SK-N-SH treated with all-trans-retinoic acid at 6 μM for 48 hours (cell line): ENCODE measurements at regions not wholly inside any gene's neighbourhood (a gene's known extent, or its start where the extent isn't known, plus 50 kb on each side); places are given as distances from the start of the nearest gene placed in this dataset.

Experiments used
- ARNTL ChIP-seq: fragments of 450-650 bp; formaldehyde crosslinking; IDR thresholded peaks from 2 replicates; pipeline ENCODE4 v1.5.0; 2020; ENCODE audit warnings: low read depth, mild to moderate bottlenecking, moderate library complexity, borderline replicate concordance
- BACH2 ChIP-seq: fragments of 250-450 bp; sonication (Bioruptor Pico); IDR thresholded peaks from 2 replicates; pipeline ENCODE4 v1.9.0; 2021; ENCODE audit warnings: mild to moderate bottlenecking, borderline replicate concordance
- CSDC2 ChIP-seq: fragments of 250-450 bp; sonication (Bioruptor Pico); IDR thresholded peaks from 2 replicates; pipeline ENCODE4 v1.5.0; 2020; ENCODE audit warnings: mild to moderate bottlenecking, moderate library complexity
- PPARA ChIP-seq: fragments of 250-450 bp; sonication (Bioruptor Pico); IDR thresholded peaks from 2 replicates; pipeline ENCODE4 v1.5.0; 2020; ENCODE audit warnings: mild to moderate bottlenecking, borderline replicate concordance
- SNAI2 ChIP-seq: fragments of 250-450 bp; sonication (Bioruptor Pico); IDR thresholded peaks from 2 replicates; pipeline ENCODE4 v1.5.0; 2020; ENCODE audit warnings: mild to moderate bottlenecking, moderate library complexity
- ZFP3 ChIP-seq: fragments of 250-450 bp; sonication (Bioruptor Pico); IDR thresholded peaks from 2 replicates; pipeline ENCODE4 v1.5.0; 2020; ENCODE audit warnings: mild to moderate bottlenecking, moderate library complexity
- ZNF565 ChIP-seq: fragments of 450-650 bp; formaldehyde crosslinking; conservative IDR thresholded peaks from 2 replicates; pipeline ENCODE4 v1.5.0; 2020; ENCODE audit warnings: low read depth, mild to moderate bottlenecking, moderate library complexity
- ZNF70 ChIP-seq: fragments of 450-650 bp; formaldehyde crosslinking; IDR thresholded peaks from 2 replicates; pipeline ENCODE4 v1.5.0; 2020; ENCODE audit warnings: mild to moderate bottlenecking, moderate library complexity
- TF ChIP-seq, protein P1 (sequence below): fragments of 250-450 bp; sonication (Bioruptor Pico); IDR thresholded peaks from 2 replicates; pipeline ENCODE4 v1.5.1; 2021; ENCODE audit warnings: mild to moderate bottlenecking, moderate library complexity
- TF ChIP-seq, protein P2 (sequence below): fragments of 250-450 bp; sonication (Bioruptor Pico); IDR thresholded peaks from 2 replicates; pipeline ENCODE4 v1.8.0; 2021; ENCODE audit warnings: low read depth, mild to moderate bottlenecking, moderate library complexity, borderline replicate concordance

- TF ChIP-seq ZNF565: no peak
- TF ChIP-seq SNAI2: no peak
- TF ChIP-seq, protein P1, sequence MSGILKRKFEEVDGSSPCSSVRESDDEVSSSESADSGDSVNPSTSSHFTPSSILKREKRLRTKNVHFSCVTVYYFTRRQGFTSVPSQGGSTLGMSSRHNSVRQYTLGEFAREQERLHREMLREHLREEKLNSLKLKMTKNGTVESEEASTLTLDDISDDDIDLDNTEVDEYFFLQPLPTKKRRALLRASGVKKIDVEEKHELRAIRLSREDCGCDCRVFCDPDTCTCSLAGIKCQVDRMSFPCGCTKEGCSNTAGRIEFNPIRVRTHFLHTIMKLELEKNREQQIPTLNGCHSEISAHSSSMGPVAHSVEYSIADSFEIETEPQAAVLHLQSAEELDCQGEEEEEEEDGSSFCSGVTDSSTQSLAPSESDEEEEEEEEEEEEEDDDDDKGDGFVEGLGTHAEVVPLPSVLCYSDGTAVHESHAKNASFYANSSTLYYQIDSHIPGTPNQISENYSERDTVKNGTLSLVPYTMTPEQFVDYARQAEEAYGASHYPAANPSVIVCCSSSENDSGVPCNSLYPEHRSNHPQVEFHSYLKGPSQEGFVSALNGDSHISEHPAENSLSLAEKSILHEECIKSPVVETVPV (CRISPR knock-in tag): no peak
- TF ChIP-seq ZNF70 (CRISPR knock-in tag): no peak
- TF ChIP-seq BACH2 (CRISPR knock-in tag): no peak
- TF ChIP-seq ZFP3 (CRISPR knock-in tag): no peak
- TF ChIP-seq, protein P2, sequence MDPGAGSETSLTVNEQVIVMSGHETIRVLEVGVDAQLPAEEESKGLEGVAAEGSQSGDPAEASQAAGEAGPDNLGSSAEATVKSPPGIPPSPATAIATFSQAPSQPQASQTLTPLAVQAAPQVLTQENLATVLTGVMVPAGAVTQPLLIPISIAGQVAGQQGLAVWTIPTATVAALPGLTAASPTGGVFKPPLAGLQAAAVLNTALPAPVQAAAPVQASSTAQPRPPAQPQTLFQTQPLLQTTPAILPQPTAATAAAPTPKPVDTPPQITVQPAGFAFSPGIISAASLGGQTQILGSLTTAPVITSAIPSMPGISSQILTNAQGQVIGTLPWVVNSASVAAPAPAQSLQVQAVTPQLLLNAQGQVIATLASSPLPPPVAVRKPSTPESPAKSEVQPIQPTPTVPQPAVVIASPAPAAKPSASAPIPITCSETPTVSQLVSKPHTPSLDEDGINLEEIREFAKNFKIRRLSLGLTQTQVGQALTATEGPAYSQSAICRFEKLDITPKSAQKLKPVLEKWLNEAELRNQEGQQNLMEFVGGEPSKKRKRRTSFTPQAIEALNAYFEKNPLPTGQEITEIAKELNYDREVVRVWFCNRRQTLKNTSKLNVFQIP (CRISPR knock-in tag): no peak
- TF ChIP-seq ARNTL (CRISPR knock-in tag): no peak
- no peak for TF ChIP-seq PPARA (CRISPR knock-in tag)
- no peak for TF ChIP-seq CSDC2
These were observed 567.4 kb upstream of the TMPRSS15 start for GRCh38 chr21:18970941-18971340.
